SK-N-SH (cell line): ENCODE measurements at regions not wholly inside any gene's neighbourhood (a gene's known extent, or its start where the extent isn't known, plus 50 kb on each side); places are given as distances from the start of the nearest gene placed in this dataset.

Experiments
- CTCF ChIA-PET: fragments of 300-600, 350-600 bp; formaldehyde crosslinking; extraction: SDS; loops from one replicate; lab custom pipeline; 2021; lab: Yijun Ruan, JAX
- POLR2A ChIA-PET: fragments of 350-600 bp; sonication (Branson Sonifier 250); formaldehyde crosslinking; extraction: SDS; loops from one replicate; lab custom pipeline; 2020; ENCODE audit warnings: antibody characterized with exemption, inconsistent platforms; lab: Yijun Ruan, JAX
- DNase-seq: peaks from one replicate; pipeline ENCODE4 v3.0.0; 2012
- H2AFZ ChIP-seq: fragments of 200-600 bp; sonication (generic); 2 replicates; pipeline ENCODE4 v1.8.1; 2016; ENCODE audit warnings: antibody characterized with exemption, mild to moderate bottlenecking, low read depth
- H3F3A ChIP-seq: fragments of 200-600 bp; sonication (generic); replicated peaks from 2 replicates; pipeline ENCODE3; 2016; ENCODE audit warnings: antibody characterized with exemption, mild to moderate bottlenecking; ENCODE audit not compliant: insufficient read depth
- H3K27ac ChIP-seq, 2 experiments: fragments of 200-500 bp in 1 of 2; fragments of 200-600 bp in 1 of 2; sonication (Bioruptor generic) in 1 of 2; sonication (generic), shearing (Covaris generic) in 1 of 2; 2 replicates each; pipeline versions ENCODE4 v1.5.1 to v1.6.1; 2014 to 2016; ENCODE audit warnings: low read depth in 2 of 2, inconsistent platforms in 1 of 2, low read length in 1 of 2, mild to moderate bottlenecking in 1 of 2, mixed read lengths in 1 of 2
- H3K27me3 ChIP-seq: fragments of 200-600 bp; sonication (generic), shearing (Covaris generic); 2 replicates; pipeline ENCODE4 v1.6.1; 2016; ENCODE audit warnings: mixed run types; ENCODE audit not compliant: insufficient read depth
- H3K36me3 ChIP-seq, 2 experiments: fragments of 200-500 bp in 1 of 2; fragments of 200-600 bp in 1 of 2; sonication (Bioruptor generic) in 1 of 2; sonication (generic) in 1 of 2; replicated peaks in 1 of 2; 2 replicates each; pipeline versions ENCODE3 to v1.5.1; 2014 to 2016; ENCODE audit warnings: low read length in 1 of 2, mild to moderate bottlenecking in 1 of 2; ENCODE audit not compliant: insufficient read depth in 2 of 2, control insufficient read depth in 1 of 2
- H3K4me1 ChIP-seq, 2 experiments: fragments of 200-500 bp in 1 of 2; fragments of 200-600 bp in 1 of 2; sonication (Bioruptor generic) in 1 of 2; sonication (generic), shearing (Covaris generic) in 1 of 2; 2 replicates each; pipeline versions ENCODE4 v1.5.1 to v1.6.1; 2014 to 2016; ENCODE audit warnings: low read depth in 1 of 2, low read length in 1 of 2, mixed run types in 1 of 2; ENCODE audit not compliant: insufficient read depth in 2 of 2, control insufficient read depth in 1 of 2
- H3K4me2 ChIP-seq: fragments of 200-600 bp; sonication (generic), shearing (Covaris generic); 2 replicates; pipeline ENCODE4 v1.6.1; 2017; ENCODE audit warnings: mixed run types
- H3K4me3 ChIP-seq, 2 experiments: fragments of 200-500 bp in 1 of 2; fragments of 200-600 bp in 1 of 2; sonication (Bioruptor generic) in 1 of 2; sonication (generic), shearing (Covaris generic) in 1 of 2; 2 replicates each; pipeline versions ENCODE4 v1.5.1 to v1.8.1; 2014 to 2016; ENCODE audit warnings: low read depth in 2 of 2, inconsistent platforms in 1 of 2, low read length in 1 of 2, mild to moderate bottlenecking in 1 of 2, mixed read lengths in 1 of 2, moderate library complexity in 1 of 2
- H3K79me2 ChIP-seq: fragments of 200-600 bp; sonication (generic); 2 replicates; pipeline ENCODE4 v1.8.1; 2017; ENCODE audit warnings: mild to moderate bottlenecking; ENCODE audit not compliant: insufficient read depth
- H3K9ac ChIP-seq: fragments of 200-600 bp; sonication (generic); 2 replicates; pipeline ENCODE4 v1.6.1; 2017; ENCODE audit warnings: mixed run types
- H3K9me2 ChIP-seq: fragments of 200-600 bp; sonication (generic); 2 replicates; pipeline ENCODE4 v1.6.1; 2017; ENCODE audit warnings: mixed run types
- H3K9me3 ChIP-seq: fragments of 200-600 bp; sonication (generic); 2 replicates; pipeline ENCODE4 v1.6.1; 2017; ENCODE audit warnings: mixed run types, mild to moderate bottlenecking, moderate library complexity
- H4K20me1 ChIP-seq: fragments of 200-600 bp; sonication (generic); 2 replicates; pipeline ENCODE4 v1.6.1; 2017; ENCODE audit warnings: mild to moderate bottlenecking, mixed run types; ENCODE audit not compliant: insufficient read depth
- ELF1 ChIP-seq: IDR thresholded peaks from 2 replicates; pipeline ENCODE4 v1.4.0; 2012
- EP300 ChIP-seq, 2 experiments: IDR thresholded peaks; 2 replicates each; pipeline versions ENCODE4 v1.4.0 to v1.6.1; 2012; ENCODE audit warnings: borderline replicate concordance in 1 of 2, low read depth in 1 of 2, low read length in 1 of 2
- FOXM1 ChIP-seq: IDR thresholded peaks from 2 replicates; pipeline ENCODE4 v1.4.0; 2012; ENCODE audit warnings: low read depth, mild to moderate bottlenecking
- GABPA ChIP-seq: IDR thresholded peaks from 2 replicates; pipeline ENCODE4 v1.4.0; 2012; ENCODE audit warnings: low read depth, mild to moderate bottlenecking
- NFIC ChIP-seq: IDR thresholded peaks from 2 replicates; pipeline ENCODE4 v1.4.0; 2012; ENCODE audit warnings: borderline replicate concordance
- RFX5 ChIP-seq: IDR thresholded peaks from 2 replicates; pipeline ENCODE4 v1.6.1; 2012; ENCODE audit warnings: mild to moderate bottlenecking, improper control_type of control experiment, low read length
- RXRA ChIP-seq: IDR thresholded peaks from 2 replicates; pipeline ENCODE4 v1.4.0; 2012; ENCODE audit warnings: low read depth, mild to moderate bottlenecking, borderline replicate concordance
- SIN3A ChIP-seq: IDR thresholded peaks from 2 replicates; pipeline ENCODE4 v1.6.1; 2012; ENCODE audit warnings: low read depth, mild to moderate bottlenecking, low read length, moderate library complexity, borderline replicate concordance
- SMC3 ChIP-seq: IDR thresholded peaks from 2 replicates; pipeline ENCODE4 v1.6.1; 2012; ENCODE audit warnings: low read depth, low read length, improper control_type of control experiment
- TAF1 ChIP-seq: IDR thresholded peaks from 2 replicates; pipeline ENCODE4 v1.6.1; 2012; ENCODE audit warnings: low read depth, mild to moderate bottlenecking, low read length, moderate library complexity, borderline replicate concordance
- TCF12 ChIP-seq: IDR thresholded peaks from 2 replicates; pipeline ENCODE4 v1.4.0; 2012
- ZBTB33 ChIP-seq: IDR thresholded peaks from 2 replicates; pipeline ENCODE4 v1.4.0; 2012; ENCODE audit warnings: low read depth, borderline replicate concordance
- WGBS: methylation state at CpG from one replicate; pipeline ENCODE4 v1.1.6; 2017; ENCODE audit warnings: low lambda C conversion rate; 5-methylcytosine and 5-hydroxymethylcytosine counted together
- TF ChIP-seq, protein P1 (sequence below): fragments of 150-350 bp; IDR thresholded peaks from 2 replicates; pipeline ENCODE4 v1.6.1; 2016; ENCODE audit warnings: mild to moderate bottlenecking, low read depth, low read length
- TF ChIP-seq, protein P2 (sequence below): IDR thresholded peaks from 2 replicates; pipeline ENCODE4; 2012

DNA sequence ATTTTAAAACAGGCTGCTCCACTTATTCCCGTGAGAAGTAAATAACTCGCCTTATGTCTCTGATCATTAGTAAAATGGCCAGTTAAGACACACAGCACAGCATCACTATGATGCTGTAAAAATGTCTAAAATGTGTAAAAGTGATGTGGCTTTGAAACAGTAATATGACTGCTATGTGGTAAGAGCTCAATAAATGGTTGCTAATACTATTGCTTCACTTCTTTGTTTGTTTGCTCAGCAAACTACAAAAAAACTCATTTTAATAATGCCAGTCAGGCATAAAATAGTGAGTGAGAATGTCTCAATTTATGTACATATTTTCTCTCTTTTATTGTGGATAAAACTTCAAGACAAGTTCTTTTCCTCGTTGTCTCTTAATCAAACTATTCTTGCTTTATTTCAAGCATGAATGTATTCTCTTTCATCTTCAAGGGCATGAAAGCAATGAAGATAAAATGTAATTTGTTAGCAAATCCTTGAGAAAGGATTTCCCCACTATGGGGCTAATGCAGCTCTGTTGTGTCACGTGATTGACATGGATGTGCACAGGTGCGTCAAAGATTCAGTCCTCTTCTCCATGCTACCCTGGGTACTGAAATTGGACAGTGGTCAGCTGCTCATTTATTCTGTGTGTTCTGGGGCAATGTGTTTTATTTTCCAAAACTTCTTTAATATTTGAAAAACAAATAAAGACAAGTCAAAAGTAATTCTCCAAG is 387.2 kb downstream of the TRIB2 start (continued):
- no peak for TF ChIP-seq SIN3A
- TF ChIP-seq, protein P1, sequence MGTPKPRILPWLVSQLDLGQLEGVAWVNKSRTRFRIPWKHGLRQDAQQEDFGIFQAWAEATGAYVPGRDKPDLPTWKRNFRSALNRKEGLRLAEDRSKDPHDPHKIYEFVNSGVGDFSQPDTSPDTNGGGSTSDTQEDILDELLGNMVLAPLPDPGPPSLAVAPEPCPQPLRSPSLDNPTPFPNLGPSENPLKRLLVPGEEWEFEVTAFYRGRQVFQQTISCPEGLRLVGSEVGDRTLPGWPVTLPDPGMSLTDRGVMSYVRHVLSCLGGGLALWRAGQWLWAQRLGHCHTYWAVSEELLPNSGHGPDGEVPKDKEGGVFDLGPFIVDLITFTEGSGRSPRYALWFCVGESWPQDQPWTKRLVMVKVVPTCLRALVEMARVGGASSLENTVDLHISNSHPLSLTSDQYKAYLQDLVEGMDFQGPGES, result no peak
- TF ChIP-seq NFIC, result no peak
- no peak for TF ChIP-seq RXRA
- TF ChIP-seq, all 33 proteins: peak for 0

GRCh38 chr2:13104723-13105122 is 388.0 kb downstream of the TRIB2 start:
- CTCF ChIA-PET, result interaction anchor here (2.0 kb wide), 1 partner anchor 58 kb away, joined by 6 read pairs; no protein-coding TSS in a partner anchor
- H3K27me3 ChIP-seq, result no peaks in the 10 kb centered on the region
- H3K9ac ChIP-seq, result no peak overlapping the region
- TF ChIP-seq TCF12, result no peak
- TF ChIP-seq TAF1, result no peak
- no peak for TF ChIP-seq FOXM1
- TF ChIP-seq, protein P2, sequence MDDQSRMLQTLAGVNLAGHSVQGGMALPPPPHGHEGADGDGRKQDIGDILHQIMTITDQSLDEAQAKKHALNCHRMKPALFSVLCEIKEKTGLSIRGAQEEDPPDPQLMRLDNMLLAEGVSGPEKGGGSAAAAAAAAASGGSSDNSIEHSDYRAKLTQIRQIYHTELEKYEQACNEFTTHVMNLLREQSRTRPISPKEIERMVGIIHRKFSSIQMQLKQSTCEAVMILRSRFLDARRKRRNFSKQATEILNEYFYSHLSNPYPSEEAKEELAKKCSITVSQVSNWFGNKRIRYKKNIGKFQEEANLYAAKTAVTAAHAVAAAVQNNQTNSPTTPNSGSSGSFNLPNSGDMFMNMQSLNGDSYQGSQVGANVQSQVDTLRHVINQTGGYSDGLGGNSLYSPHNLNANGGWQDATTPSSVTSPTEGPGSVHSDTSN, result no peak
- TF ChIP-seq ELF1, result no peak
- no peak overlapping the region for H3K27ac ChIP-seq
- no peak overlapping the region for H3K4me2 ChIP-seq
- H3K9me2 ChIP-seq, result no peaks in the 10 kb centered on the region
- H4K20me1 ChIP-seq, result no peaks in the 10 kb centered on the region
- no peaks in the 10 kb centered on the region for H3F3A ChIP-seq
- H3K4me1 ChIP-seq, result no peaks in the 10 kb centered on the region
- H3K79me2 ChIP-seq, result no peaks in the 10 kb centered on the region
- H3K4me3 ChIP-seq, result no peak overlapping the region
- POLR2A ChIA-PET, result no interaction called here
- no peaks in the 10 kb centered on the region for H3K36me3 ChIP-seq
- H3K9me3 ChIP-seq, result no peaks in the 10 kb centered on the region
- no peak for DNase-seq
- no peak overlapping the region for H2AFZ ChIP-seq

GRCh38 chr2:13106302-13106701 is 389.6 kb downstream of the TRIB2 start:
- Histone ChIP-seq H3K9me3 (no peaks in the 10 kb centered on the region), H3K4me1 (no peaks in the 10 kb centered on the region), H3F3A (no peaks in the 10 kb centered on the region)
- TF ChIP-seq GABPA (no peak), FOXM1 (no peak), RFX5 (peak; percentile 86), SMC3 (no peak), SIN3A (no peak), EP300 (IDR thresholded peaks at IDR 0.05; ENCODE audit: borderline replicate concordance in 1 of 2, low read depth in 1 of 2, low read length in 1 of 2) (no peak), ZBTB33 (no peak), TCF12 (no peak)
- TF ChIP-seq, all 33 proteins: peak for 1
- DNase-seq, result no peak
- no peak overlapping the region for H3K4me2 ChIP-seq
- H3K27ac ChIP-seq, result no peak overlapping the region
- H3K9me2 ChIP-seq, result no peaks in the 10 kb centered on the region
- POLR2A ChIA-PET, result no interaction called here
- WGBS, result 57% methylated on average over 3 of the region's 3 CpGs
- no peaks in the 10 kb centered on the region for H3K27me3 ChIP-seq
- H3K36me3 ChIP-seq, result no peaks in the 10 kb centered on the region
- no peaks in the 10 kb centered on the region for H4K20me1 ChIP-seq
- CTCF ChIA-PET, result interaction anchor here (0.6 kb wide), 1 partner anchor 786 kb away, joined by 3 read pairs; no protein-coding TSS in a partner anchor
- H3K4me3 ChIP-seq, result no peak overlapping the region
- no peak overlapping the region for H3K9ac ChIP-seq
- H2AFZ ChIP-seq, result no peak overlapping the region
- no peaks in the 10 kb centered on the region for H3K79me2 ChIP-seq
